HG03432 (cell line): ENCODE measurements at regions not wholly inside any gene's neighbourhood (a gene's known extent, or its start where the extent isn't known, plus 50 kb on each side); places are given as distances from the start of the nearest gene placed in this dataset.
"Not testable (repeated sequence)": the region's sequence is repeated elsewhere in the genome, so short reads cannot be mapped to it uniquely, and the experiment has no call there.

ENCODE experiments used
- ATAC-seq: cut with Tn5 transposase; IDR thresholded peaks from one replicate; pipeline ENCODE4 v1.9.1; 2021; ENCODE audit warnings: mild to moderate bottlenecking, moderate library complexity; ENCODE audit not compliant: unreplicated experiment

DNA sequence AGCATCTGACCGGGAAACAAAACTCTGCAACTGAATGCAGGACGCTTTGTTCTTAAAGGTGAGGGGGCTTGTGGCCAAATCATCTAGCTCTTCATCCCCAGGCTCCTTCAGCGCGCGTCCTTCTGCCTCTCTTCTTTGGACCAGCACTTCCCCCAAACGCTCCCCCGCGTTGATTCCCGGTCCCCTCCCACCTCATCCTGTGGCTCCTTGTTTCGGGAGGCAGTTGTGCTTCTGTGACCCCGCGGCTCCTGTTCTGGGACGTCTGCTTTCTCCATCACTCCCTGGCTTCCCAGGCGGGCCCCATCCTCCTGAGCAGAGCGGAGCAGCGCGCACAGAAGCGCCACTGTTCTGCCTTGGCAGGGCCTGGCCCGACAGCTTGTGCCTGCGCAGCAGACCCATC lies 109.7 kb upstream of the ZNG1E start:
- ATAC-seq, result not testable (repeated sequence)

DNA sequence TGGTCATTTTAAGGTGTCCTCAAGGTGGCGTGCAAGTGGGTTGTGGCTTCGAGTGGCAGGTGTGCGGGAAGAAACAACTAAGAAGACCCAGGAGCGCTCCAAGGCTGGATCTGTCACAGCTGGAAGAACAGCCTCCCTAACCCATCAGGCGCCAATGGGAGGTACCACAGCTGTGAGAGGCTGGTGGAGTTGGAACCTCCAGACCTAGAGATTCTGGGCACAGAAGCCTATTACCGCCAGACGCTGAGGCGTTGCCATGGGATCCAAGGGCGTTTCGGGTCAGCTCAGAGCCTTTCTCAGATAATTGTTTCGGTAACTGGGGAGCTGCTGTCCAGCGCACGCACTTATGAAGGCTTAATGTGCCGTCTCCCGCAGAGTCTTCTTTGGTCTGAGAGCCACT lies 156.7 kb upstream of the ZNG1E start:
- ATAC-seq, result not testable (repeated sequence)

GRCh38 chr9:65514465-65514864 lies 161.3 kb upstream of the ZNG1E start:
- ATAC-seq, result not testable (repeated sequence)

GRCh38 chr9:65507897-65508296 lies 167.8 kb upstream of the ZNG1E start:
- not testable (repeated sequence) for ATAC-seq

DNA sequence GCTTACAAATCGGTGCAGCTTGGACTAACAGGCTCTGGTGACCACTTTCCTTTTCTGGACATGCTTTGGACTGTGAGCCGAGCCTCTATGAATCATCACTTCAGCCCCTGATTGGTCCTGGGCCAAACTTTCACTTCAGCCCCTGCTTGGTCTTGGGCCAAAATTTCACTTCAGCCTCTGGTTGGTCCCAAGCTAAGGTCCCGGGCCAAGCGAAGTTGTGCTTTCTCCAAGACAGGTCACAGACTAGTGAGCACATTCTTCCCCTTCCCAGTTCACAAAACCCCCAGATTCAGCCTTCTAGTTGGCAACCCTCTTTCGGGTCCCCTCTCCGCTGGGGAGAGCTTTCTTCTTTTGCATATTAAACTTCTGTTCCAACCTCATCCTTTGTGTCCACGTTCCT lies 171.0 kb upstream of the ZNG1E start:
- not testable (repeated sequence) for ATAC-seq

DNA sequence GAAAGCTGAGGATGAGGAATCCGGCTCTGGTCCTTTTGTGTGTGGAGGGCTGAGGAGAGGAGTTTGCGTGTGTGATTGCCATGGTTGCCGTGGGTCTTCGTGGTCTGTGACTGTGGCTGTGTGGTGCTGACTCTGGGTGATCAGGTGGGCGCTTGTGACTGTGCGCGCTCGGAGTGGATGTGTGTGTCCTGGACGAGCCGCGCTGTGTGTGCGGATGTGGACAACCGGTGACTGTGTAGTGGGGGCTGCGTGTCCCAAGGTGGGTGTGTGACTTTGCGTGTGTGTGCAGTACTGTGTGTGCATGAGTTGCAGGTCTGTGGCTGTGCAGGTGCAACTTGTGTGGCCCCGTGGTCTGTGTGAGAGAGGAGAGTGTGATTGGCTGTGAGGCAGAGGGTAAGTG lies 172.0 kb upstream of the ZNG1E start:
- not testable (repeated sequence) for ATAC-seq

DNA sequence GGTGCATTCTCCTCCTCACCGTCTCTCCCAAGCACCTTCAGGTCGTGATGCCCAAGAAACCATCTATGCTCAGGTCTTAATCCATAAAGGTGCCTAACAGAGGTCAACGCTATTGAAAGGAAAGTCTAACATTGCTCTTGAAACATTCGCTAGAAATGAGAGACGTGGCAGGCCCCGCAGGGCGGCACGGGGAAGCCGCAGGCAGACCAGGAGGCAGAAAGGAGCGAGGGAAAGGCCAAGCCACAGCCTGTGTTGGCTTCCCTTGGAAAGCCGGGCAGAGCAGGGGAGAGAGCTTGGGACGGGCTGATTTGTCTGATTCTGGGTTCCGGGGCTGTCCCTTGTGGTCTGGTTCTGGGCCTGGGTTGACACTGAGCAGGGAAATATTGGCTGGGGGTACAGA lies 192.8 kb upstream of the ZNG1E start:
- not testable (repeated sequence) for ATAC-seq

DNA sequence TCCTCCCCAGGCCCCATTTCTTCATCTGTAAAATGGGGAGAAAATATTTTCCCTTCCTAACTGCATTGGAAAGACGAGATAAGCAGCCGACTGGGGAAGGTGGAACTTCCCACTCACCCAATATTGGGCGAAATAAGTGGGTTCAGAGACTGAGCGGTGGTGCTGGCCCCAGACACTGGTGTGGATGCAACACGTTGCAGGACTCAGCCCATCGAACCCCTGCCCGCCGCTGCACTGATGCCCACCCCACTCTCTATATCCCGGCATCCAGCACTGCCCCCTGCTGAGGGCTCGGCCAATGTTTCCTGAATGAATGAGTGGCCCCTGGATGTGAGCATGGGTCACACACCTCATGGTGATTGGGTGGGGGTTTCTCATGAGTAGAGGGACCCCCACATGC lies 194.4 kb upstream of the ZNG1E start:
- not testable (repeated sequence) for ATAC-seq

DNA sequence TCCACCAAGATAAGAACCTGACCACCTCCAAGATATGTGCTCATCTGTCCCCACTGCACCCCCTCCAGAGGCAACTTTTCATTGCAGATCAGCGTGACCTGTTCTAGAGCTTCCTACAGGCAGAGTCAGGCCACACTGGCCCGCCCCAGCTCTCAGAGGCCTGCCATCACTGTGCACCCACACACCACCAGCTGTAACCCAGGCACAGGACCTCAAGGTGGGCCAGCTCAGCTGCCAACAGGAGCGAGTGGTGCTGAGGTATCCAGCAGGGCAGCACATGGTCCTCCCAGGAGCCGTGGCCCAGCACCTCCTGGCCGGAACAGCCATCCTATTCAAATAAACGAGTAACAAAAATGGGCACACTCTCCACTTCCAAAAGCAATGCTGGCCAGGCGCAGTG lies 189.9 kb upstream of the FOXD4L5 start:
- ATAC-seq, result not testable (repeated sequence)

- not testable (repeated sequence) for ATAC-seq
Measured at GRCh38 chr9:65473059-65473822, 188.2 kb upstream of the FOXD4L5 start.

- ATAC-seq, result not testable (repeated sequence)
Measured at GRCh38 chr9:65471106-65471505, 186.1 kb upstream of the FOXD4L5 start.

- ATAC-seq, result not testable (repeated sequence)
Measured at GRCh38 chr9:65466911-65467734, 182.1 kb upstream of the FOXD4L5 start.

GRCh38 chr9:65465246-65465895 lies 180.4 kb upstream of the FOXD4L5 start:
- not testable (repeated sequence) for ATAC-seq

DNA sequence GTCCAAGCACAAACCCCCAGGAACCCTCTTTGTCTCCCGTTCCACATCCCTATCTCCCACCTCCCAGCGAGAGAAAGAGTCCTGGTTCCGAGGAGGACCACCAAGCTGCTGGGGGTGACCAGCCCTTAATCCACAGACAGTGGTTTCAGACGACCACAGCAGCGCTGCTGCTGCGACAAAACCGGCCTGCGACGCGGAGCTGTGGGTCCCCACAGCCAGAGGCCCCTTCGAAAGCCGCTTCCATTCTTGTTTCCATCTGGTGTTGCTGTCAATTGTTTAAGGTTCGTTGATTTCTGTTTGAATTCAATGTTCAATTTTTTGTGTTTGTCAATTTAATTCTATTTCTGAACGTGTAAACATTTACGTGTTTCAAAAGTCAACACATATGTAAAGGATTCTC lies 177.5 kb upstream of the FOXD4L5 start:
- ATAC-seq, result not testable (repeated sequence)

- no peak for ATAC-seq
Measured at GRCh38 chr9:65459756-65460320, 174.8 kb upstream of the FOXD4L5 start.

DNA sequence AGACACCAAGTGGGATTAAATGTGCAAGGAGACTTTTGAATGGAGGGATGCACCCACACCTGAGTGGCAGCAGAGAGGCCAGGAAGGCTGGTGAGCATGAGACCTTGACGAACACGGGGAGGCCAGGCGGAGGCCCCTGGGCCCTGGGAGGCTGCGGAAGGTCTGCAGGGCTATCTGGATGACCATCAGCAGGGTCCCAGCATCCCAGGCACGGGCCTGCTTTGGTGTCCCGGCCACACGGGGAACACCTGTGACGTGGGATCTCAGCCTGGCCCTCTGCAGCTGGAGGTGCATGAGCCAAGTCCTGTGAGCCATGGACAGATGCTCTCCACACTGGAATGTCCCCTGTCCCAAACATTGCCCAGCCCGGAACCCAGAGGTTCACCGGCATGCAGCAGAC lies 174.0 kb upstream of the FOXD4L5 start:
- no peak for ATAC-seq

DNA sequence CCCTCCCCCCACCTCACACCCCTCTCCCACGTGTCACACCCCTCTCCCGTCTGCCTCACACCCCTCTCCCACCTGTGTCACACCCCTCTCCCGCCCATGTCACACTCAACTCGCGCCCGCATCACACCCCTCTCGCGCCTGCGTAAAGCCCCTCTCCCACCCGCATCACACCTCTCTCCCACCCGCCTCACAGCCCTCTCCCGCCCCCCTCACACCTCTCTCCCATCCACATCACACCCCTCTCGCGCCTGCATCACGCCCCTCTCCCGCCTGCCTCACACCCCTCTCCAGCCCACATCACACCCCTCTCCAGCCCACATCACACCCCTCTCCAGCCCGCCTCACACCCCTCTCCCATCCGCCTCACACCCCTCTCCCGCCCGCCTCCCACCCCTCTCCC lies 173.5 kb upstream of the FOXD4L5 start:
- ATAC-seq, result no peak

DNA sequence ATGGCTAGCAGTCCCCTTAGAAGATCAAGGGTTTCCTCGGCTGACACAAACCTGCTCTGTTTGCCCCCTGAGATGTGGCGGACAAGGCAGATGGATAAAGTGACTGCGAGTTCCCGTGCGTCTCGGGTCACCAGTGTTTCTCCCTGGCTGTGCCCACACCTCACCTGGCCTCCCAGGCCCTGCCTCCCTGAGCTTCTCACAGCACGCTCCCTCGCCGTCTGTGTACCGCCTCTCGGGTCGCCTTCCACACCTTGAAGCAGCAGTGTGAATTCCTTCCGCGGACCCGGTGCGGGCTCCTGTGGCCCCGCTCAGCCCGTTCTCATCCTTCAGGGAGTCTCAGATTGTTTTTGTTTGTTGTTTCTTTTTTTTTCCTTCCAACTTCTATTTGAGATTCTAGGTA lies 172.0 kb upstream of the FOXD4L5 start:
- ATAC-seq, result not testable (repeated sequence)

GRCh38 chr9:65455751-65456647 lies 171.0 kb upstream of the FOXD4L5 start:
- ATAC-seq, result not testable (repeated sequence)

DNA sequence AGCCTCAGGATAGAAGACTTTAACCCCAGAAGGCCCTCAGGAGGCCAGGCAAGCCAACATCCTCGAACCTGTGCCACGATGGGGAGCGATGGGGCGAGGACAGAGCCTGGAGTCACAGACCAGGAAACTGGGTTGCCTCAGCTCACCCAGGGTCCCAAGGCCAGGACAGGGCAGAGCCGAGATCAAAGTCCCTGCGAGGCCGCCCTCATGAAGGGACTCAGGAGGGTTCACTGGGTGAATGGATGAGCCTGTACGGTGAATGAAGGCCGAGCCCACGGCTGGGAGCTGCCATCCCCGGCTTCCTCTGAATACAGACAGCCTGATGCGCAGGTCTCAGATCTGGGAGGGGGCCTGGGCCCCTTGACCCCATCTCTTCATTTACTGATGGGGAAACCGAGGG lies 170.1 kb upstream of the FOXD4L5 start:
- not testable (repeated sequence) for ATAC-seq
